ENCODE measurements at regions not wholly inside any gene's neighbourhood (a gene's known extent, or its start where the extent isn't known, plus 50 kb on each side); places are given as distances from the start of the nearest gene placed in this dataset.

DNA sequence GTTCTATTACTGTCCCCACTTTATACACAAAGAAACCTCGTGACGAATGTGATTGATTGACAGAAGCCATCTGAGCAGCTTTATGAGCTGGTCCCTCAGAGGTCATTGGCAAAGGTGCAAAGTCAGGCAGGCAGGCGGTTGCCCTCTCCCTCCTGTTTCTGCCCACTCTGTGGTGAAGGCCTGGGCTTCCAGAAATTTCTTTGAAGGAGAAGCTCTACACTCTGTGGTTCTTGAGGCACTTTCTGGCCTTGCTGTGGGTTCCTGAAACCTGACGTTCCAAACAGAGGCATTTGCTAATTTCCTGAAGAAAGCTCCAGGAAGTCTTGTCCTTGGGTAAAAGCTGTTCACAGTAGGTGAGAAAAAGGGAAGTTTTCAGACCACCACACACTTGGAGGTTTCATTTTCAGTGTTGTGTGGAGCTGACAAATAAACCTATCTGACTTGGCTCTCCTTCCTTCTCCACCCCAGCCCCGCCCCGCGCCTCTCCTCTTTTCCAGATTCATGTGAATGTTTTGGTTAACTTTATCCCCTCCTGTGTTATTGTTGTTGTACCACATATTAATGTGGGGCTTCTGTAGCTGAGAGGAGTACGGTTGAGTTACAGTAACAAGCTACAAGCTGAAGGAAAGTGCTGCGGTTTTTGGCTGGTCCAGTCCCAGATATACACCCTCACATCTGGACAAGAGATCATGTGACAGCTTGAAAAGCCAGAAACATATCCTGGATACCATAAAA, 274.1 kb downstream of the CLIC5 start:
- DNase-seq = peak; percentile 50

DNA sequence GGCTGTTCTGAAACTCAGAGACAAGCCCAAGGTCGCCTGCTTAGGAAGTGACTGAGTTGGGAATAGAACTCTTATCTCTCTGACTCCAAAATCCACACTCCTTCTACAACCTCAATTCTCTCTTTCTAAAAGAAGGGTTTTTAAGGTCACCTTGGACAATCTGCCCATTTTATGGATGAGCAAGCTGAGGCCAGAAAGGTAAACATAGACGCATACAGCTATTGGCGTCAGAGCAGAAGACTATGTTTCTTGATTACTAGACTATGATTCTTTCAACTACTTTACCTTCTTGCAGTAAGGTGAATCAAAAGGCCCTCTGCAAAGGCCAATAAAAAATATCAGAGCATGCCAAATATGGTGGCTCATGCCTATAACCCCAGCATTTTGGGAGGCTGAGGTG, 276.6 kb downstream of the CLIC5 start:
- DNase-seq = no peak

DNA sequence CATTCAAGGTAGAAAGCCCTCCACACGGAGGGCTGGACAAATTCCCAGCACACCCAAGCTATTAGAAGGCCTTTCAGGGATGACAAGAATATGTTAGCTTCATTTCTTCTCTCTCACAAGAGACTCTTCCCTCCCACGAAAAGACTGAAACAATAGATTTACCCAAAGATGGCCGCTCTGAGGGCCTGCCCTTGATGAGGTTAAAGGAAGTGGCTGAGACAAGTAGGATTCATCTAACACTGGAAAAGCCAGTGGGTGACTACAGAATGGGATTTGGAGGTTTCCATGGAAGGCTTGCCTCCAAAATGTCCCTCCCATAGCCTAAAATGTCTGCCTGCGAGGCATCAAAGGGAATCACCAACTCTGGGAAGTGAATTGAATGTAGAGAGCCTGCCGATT, 277.6 kb downstream of the CLIC5 start:
- DNase-seq = no peak

DNA sequence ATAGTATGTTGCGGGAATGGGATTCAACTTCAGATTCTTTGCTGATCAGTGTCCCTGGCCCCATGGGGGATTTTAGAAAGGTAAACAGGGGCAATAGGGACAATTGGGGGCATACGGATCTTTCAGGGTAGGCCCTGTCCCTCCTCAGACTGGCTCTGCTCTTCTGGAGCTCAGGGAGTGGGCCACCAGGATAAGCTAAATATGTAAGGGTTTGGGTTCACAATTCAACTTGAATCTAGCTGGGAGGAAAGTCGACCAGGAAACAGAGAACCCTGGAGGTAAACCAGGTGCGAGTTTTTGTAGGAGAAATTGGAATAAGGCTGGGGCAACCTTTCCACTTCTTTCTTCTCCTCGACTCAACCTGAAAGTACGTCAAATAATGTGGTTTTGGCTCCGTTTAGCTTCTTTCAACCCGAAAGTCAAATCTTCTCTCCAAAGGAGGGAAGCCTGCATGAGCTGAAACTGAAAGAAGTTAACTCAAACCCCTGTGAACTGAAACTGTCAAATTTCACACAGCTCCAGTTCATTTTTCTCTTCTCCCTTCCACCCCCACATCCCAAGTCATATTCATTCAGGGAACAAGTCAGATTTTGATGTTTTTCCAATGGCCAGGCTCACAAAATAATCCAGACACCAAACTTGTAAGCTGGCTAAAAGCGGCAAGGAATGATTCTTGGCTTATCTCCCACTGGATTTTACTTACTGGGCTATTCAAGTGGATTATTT, 278.2 kb downstream of the CLIC5 start:
- no peak for DNase-seq

DNA sequence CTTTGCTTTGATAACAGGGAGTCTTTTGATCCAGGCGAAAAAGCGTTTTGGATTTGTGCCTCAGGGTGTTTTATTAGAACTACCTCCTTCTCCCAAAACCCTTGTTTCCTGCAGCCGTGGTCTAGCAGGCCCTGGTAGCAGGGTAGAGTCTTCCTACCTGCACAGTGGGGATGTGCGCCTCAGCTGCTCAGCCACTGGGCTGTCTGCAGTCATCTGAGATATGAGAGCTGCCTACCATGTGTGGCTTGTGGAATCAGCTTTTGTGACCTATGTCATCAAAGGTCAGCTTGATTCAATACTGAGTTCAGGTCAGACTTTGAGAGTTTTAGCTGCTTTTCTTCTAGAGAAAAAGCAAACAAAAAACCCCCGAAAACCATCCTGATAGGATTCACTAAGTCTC, 279.5 kb downstream of the CLIC5 start:
- no peak for DNase-seq

DNA sequence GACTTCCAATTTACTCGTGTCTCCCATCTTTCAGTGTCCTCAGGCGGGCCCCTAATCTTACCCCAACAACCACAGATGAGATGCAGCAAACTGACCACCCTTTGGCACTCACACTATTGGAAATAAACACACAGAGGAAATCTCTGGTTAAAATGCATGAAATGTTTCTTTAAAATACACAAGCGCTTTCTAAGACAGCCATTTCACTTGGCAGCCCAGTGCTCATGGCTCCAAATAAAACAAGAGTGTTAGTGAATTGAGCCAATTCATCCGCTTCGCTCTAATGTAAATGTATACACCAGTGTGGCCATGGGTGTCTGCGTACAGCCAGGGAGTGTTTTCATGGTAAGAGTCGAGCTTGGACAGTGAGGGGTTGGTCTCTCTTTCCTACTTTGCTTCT, 282.9 kb downstream of the CLIC5 start:
- no peak for DNase-seq

DNA sequence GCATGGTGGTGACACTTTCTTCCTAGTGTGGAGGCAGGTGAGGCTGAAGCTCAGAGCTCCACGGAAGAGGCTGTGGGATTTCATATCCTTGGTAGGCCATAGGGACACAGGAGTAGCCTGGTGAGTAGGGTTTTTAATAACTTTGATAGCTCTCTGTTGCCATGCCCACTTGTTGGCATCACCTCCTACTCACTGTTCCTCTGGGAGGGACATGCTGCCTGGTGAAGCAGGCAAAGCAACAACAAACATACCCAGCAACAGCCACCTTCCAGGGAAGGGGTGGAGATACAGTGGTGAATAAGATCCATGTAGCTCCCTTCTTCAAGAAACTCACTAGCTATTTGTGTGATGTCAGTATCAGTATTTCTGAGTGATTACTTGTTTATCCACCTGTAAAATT, 285.4 kb downstream of the CLIC5 start:
- DNase-seq = no peak

DNA sequence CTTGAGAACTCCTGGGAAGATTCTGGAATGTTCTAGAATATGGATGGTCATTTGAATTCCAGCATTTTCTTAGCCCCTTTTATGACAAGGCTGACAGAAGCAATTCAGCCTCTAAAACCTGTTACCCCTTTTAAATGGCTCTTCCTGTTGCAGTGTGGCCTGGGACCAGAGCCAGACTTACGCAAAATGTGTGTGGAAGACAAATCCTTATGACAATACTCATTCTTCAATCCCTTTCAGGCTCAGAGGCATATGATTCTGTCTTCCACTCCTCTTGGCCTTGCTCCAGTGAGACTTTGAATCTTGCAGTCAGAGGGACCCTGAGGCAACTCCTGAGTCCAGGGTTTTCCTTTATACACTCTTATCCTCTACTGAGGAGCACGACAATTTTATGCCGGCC, 287.0 kb downstream of the CLIC5 start:
- DNase-seq = no peak

DNA sequence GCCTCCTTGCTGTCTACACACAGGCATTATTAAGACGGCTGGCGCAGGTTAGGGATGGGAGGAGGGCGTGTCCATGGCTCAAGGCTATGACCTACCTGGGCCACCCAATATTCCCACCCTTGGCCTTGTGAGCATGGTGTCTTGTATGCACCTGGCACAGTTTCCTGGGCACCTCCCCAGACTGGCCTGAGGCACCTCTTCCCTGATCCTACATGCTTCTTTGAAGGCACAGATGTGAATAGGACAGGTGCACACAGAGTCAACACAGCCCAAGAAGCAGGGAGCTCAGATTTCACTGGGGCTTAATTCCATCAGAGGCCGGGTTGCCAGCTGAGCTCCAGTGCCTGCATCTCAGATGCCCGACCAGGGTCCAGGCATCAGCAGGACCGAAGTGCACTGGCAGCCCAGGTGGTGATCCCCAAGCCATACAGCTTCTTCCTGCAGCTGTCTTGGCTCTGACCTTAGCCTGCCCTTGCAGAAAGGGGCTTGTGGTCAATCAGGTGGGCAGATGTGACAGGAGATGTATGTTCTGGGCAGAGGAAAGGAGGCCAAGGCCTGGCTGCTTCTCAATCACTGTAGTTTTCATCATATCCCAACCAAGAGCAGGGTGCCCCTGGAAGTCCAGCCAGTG, 287.7 kb downstream of the CLIC5 start:
- DNase-seq = no peak

DNA sequence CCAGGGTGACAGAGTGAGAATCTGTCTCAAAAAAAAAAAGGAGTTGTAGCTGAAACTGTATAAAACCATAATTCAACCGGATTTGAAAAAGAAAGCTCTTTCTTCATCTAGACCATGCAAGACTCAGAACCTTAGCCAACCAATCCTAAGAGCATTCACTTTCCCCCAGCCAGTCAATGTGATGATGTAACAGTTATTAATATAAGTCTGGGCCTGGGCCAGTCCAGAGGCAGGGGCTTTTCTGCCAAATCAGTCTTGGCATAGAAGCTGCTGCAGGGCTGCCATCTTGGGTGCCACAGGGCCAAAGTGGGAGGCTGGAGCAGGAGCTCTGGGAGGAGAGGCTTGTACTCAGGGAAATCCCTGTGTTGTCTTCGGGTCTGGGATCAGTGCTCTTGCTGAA, 288.4 kb downstream of the CLIC5 start:
- DNase-seq = no peak

DNA sequence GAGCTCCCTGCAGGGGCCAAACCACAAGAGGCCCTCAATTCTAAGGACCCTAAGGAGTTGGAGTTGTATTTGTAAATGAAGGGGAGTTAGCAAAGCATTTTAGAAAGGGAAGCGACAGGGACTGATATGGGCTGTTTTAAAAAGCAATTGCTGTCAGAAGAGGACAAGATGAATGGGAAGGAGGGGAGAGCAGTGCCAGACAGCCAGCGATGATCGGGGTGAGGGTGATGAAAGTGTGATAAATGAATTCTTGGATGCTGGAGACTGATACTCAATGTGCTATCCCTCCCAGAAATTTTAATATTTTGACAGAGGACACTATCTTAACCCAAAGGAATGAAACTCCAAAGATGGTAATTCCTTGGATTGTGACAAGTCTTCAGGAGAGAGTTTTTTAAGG, 289.2 kb downstream of the CLIC5 start:
- no peak for DNase-seq

DNA sequence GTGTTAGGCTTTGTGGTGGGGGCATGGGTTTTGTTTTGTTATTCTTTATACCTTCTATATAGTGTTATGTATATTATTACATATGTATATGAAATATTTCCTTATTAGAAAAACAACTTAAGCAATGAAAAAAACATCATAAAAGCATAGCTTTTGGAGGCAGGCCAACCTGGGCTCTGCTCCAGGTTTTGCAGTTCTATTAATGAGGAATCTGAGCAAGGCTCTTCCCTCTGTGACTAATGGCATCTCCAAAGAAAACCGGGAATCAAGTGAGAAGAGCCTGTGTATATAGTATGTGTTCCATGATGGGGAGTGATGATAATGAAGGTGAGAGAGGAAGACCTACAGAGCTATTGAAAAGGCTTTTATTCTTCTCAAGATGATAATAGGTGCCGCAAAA, 291.1 kb downstream of the CLIC5 start:
- no peak for DNase-seq

DNA sequence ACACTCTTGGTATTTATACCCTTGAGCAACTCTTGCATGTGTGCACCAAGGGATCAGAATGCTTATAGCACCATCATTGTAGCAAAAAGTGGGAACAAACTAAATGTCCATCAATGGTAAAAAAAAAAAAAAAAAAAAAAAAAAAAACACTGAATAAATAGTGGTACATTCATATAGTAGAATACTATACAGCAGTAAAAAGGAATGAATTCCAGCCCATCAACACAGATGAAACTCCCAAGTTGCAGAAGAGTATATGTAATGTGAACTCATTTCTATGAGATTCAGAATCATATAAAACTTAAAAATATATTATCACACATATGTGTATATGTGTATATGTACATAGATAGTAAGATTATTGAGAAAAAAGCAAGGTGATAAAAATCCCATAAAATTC, 291.6 kb downstream of the CLIC5 start:
- no peak for DNase-seq

DNA sequence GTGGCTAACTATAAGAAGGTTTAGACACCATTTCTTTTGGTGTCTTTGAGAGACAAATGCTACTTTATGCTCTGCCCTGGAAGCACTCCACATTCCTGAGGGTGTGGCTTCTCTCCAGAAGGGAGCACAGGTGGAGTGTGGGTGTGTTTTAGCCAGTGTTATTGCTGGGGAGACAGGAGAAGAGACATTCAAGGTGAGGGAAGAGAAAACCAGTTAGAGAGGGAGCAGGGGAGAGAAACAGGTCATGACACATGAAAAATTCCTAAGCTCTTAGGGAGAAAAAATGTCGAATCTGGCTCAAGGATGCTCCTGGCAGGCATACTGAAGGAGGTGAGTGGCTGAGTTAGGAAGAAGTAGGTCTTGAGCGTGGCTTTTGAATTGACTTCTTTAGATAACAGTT, 292.8 kb downstream of the CLIC5 start:
- DNase-seq = no peak

DNA sequence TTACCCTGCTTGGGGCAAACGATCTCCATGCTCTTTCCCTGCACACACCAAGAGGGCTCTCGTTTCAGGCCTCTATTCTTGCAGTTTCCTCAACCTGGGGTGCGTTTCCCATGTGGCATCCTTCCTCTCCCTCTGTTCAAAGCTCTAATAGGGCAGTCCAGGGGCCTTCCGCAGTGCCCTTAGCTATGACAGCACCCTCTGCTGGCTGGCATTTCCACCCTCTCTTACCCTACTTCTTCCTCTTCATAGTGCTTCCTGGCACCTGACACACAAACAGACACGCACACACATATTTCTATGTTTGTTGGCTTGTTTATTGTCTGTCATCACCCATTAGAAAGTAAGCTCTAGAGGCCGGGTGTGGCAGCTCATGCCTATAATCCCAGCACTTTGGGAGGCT, 294.0 kb downstream of the CLIC5 start:
- no peak for DNase-seq

DNA sequence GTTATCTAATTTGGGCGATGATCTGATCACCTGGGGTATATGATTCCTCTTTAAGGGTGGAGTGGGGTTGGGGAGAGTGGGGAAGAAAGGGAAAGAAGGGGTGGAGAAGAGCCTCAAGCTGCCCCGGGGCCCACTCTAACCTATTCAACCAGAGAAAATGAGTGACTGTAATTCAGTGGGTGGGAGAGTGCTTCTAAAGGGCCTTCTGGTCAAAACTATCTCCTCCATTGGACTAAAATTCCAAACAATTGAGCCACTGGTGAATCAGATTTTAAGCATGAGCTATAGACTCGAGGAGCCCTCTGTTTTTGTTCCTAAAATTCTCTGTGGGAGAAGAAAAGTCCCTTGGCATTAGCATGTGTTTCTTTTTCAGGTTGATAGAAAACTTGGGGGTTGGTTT, 296.8 kb downstream of the CLIC5 start:
- no peak for DNase-seq

DNA sequence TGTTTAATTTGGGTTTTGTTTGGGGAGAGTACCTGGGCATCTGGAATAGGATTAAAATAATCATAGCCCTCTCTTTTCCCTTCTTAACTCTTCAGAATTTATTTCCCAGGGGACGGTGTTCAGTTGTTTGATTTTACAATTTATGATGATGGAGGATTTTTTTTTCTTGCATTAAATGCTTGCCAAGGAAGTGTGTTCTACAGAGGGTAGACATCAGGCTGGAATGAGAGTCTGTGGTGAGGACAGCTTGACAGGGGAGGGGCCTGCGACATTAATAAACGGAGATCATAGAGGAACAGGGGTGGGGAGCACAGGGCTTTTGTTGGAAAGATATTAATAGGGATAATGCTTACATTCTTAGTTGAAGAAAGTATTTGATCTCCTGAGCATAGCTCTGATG, 297.5 kb downstream of the CLIC5 start:
- no peak for DNase-seq

DNA sequence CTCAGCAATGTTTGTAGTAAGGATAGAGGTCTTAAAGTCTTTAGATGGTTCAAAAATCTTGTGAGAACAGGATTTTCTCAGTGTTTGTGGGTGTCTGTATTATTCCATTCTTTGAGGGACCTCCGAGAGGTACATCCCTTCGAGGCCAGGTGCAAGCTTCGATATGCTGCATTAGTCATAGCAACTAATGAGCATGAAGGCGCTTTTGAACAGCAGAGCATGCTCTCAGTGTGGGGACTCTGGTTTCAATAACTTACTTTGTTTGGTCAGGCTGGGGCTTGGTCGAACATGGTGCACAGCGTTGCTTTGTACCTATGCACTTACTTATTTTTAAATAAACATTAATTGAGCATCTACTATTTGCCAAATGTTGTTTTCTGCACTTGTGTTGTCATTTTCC, 297.9 kb downstream of the CLIC5 start:
- no peak for DNase-seq

DNA sequence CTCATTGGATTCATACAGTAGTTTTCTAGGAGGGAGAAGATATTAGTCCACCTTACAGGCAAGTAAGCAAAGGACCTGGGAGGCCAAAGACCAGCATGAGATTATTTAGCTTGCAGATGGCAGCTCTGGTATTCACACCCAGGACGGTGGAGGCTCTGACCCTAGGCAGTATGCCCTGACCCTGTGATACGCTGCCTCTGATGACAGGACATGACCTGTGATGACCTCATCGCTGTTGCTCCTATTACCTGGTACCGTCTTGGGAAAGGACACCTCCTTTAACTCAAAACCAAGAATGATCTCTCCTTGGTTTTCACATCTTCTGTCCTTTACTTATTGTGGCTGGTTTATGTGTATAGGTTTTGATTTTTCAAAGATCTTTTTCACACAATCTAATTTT, 298.6 kb downstream of the CLIC5 start:
- no peak for DNase-seq

DNA sequence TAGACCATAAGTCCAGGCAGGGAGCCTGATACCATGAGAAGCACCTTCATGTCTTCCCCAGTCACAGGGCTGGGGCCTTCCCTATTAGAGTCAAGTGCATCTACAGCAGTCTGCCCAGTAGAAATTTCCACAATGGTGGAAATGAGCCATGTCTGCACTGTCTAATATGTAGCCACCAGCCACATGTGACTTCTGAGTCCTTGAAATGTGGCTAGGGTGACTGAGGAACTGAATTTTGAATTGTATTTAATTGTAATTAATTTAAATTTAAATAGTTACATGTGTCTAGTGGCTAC, 300.2 kb downstream of the CLIC5 start:
- DNase-seq = no peak

DNA sequence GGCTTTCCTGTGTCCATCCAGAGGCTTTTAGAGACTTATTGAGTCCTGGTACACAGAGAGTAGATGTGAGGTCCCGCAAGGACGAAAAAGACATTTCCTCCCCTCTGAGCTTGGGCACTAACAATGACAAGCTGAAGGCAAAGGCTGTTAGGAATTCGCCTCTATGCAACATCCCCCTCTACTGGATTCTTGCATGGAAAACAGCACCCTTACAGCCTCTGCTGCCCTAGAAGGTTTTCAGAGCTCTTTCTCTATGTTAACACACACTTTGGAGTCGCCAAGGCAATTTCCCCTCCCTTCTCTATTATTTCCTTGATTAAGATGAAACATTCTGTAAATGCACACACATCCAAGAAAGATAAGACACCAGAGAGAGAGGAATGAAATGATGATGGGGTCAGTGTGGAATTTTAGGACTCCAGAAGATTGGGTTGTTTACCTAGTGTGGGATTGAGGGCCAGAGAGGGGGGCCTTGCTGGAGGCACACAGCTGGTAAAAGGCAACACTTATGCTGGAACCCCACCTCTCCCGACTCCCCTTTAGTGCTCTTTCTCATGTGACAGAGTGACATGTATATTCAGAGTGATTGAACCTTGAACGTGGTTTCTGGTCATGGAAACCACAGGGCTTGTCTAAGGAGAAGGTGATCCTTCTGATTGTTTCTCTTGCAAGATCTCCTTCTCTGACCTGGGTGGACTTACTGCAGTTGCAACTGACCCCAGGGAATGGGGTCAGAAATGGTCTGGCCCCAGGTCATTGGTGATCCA, 300.7 kb downstream of the CLIC5 start:
- peak; percentile 86 for DNase-seq

DNA sequence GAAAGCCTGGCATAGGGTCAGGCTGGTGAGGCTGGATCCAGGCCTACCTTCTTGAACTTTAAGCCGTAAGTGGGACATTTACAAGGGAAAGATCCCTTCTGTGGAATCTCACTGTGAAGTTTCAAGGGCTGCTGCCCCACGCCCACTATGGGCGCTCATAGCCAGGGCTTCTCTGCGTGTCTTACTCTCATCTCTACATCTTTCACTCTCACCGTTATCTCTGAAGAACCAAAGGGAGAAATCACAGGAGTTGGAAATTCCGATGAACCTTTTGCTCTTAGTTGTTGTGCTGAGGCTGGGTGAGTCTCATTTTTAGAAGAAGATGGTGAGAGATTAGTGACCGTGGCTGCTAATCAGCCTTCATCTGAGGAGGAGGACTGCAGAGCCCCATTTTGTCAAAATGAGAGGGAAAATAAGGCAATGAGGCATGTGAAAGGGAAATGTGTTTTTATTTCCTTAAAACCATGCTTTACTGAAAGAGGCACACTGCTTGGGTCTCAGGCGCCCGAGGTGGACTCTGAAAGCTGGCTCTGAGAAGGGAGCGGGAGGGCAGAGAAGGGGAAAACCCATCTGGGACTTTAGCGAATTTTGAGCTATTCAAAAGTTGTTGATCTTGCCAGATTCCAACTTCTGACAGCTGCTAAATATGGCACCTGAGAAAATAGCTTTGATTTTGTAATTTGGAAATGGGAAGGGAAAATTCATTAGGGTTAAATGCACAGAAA, 301.5 kb downstream of the CLIC5 start:
- DNase-seq = no peak

All from midbrain (tissue), 1 donor.